Adipose tissue (tissue), 3 donors: ENCODE measurements at regions not wholly inside any gene's neighbourhood (a gene's known extent, or its start where the extent isn't known, plus 50 kb on each side); places are given as distances from the start of the nearest gene placed in this dataset.

Experiments used
- H3K27ac ChIP-seq: one replicate; pipeline ENCODE4 v1.5.1; 2013; ENCODE audit warnings: low read depth, low read length
- WGBS, 3 donors: extraction: QIAGEN DNeasy Blood & Tissue Kit; methylation state at CpG; one replicate each; pipeline ENCODE4 v1.1.7; 2013; 5-methylcytosine and 5-hydroxymethylcytosine counted together
- donor health status: healthy with polysubstance abuse.
- donor health status: Bipolar disorder and iron deficiency.
- donor health status: healthy.

- WGBS, 3 donors: 47 to 90% (median 85%) methylated on average over 4 of the region's 4 CpGs
Observed at GRCh38 chr16:65662256-65662655, 540.4 kb upstream of the CDH11 start.

DNA sequence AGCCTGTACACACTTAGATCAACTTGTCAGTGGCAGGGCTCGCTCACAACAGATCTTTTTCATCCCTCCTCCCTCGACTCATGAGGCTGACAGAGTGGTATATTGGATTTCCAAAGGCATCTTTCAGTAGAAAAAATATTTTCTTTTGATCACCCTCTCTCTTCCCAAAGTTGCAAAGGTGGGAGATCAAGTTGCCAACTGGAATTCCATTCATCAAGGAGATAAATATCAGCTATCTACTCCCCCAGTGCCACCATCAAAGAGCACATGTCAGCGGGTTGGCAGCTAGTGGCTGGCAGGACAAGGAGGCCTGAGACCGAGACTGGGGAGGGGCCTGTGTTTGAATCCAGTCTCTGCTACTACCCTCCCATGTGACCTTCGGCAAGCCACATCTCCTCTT is 539.7 kb upstream of the CDH11 start:
- 63 to 96% (median 87%) methylated on average over 5 of the region's 5 CpGs for WGBS, 3 donors

More at GRCh38 chr16:65662256-65662655, 540.4 kb upstream of the CDH11 start:
- no peak overlapping the region for H3K27ac ChIP-seq

DNA sequence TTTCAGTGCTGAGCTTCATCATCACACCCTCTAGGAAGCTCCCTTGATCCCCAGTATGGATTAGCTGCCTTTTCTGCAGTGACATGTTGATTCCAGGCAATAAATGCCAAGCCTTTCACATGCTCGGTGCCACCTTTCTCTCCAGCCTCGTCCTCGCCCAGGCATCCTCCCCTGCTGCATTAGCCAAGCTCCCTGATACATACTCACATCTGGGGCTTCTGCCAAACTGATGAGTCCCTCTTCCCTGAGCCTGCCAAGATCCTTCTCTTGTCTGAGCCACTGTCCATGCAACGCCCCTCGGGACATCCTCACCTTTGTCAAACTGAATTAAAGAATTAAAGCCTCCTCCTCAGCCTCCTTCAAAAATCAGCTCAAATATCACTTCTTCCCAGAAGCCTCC is 538.5 kb upstream of the CDH11 start:
- H3K27ac ChIP-seq: no peak overlapping the region
- 68 to 74% (median 71%) methylated on average over 5 of the region's 5 CpGs for whole genome bisulfite sequencing, 3 donors

More for the DNA sequence above, 539.7 kb upstream of the CDH11 start:
- H3K27ac ChIP-seq: no peak overlapping the region

DNA sequence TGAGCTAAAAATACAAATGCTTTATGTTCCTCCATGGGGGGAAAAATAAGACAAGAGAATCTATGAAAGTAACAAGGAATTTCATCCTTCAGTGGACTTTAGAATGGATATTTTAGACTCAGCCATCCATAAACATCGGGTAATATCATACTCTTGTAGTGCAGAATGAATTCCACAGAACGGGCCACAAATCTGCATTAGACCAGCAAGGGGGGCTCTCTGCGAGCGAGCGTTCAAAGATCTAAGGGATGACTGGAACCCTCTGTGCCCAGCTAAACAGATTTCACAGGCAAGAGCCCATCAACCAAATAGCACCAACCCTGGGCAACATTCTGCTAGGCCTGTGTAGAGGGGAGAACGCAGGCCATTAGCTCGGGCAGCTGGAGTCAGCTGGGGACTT is 537.9 kb upstream of the CDH11 start:
- 83 to 95% (median 93%) methylated on average over 7 of the region's 7 CpGs for WGBS, 3 donors

GRCh38 chr16:65658787-65659220 is 536.9 kb upstream of the CDH11 start:
- WGBS, 3 donors: 45 to 85% (median 77%) methylated on average over 2 of the region's 2 CpGs
- no peak overlapping the region for H3K27ac ChIP-seq

More for the DNA sequence above, 537.9 kb upstream of the CDH11 start:
- H3K27ac ChIP-seq: no peak overlapping the region

DNA sequence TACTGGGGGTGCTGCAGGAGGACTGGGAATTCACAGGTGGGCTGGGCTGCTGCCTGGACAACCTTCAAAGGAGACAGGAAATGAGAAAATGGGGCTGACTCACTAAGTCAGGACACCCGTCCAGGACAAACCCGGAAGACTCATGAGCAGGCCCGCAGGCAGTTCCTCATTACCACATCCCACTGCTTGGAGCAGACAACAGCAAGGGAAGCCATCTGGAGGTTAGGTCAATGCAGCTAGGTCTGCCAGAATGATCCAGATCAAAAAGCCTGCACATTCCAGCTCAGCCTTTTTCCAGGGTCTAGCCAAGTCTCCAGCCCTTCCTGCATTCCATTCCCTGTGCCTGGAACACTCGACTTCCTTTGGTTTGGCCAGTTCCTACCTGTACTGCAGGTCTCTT is 536.5 kb upstream of the CDH11 start:
- WGBS, 3 donors: 25 to 34% (median 27%) methylated on average over 4 of the region's 4 CpGs
- no peak overlapping the region for H3K27ac ChIP-seq

DNA sequence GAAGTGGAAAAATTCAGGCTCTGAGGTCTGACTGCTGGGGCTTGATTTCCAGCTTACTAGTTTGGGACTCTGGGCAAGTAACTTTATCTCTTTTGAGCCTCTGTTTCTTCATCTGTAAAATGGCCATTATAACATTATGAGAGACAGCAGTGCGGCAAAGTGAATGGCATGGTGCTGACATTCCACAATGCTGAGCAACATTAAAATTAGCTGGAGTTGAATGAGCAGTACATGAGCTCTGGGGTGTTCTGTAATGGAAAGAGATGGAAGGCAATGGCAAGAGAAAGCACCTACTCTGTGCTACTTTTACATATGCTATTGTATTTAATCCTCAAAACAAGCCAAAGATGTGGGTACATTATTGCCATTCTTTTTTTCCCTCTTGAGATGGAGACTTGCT is 535.7 kb upstream of the CDH11 start:
- H3K27ac ChIP-seq: no peak overlapping the region
- WGBS, 3 donors: 93 to 98% (median 94%) methylated on average over 1 of the region's 1 CpG

GRCh38 chr16:65657071-65657494 is 535.2 kb upstream of the CDH11 start:
- 28 to 40% (median 34%) methylated on average over 6 of the region's 6 CpGs for WGBS, 3 donors

DNA sequence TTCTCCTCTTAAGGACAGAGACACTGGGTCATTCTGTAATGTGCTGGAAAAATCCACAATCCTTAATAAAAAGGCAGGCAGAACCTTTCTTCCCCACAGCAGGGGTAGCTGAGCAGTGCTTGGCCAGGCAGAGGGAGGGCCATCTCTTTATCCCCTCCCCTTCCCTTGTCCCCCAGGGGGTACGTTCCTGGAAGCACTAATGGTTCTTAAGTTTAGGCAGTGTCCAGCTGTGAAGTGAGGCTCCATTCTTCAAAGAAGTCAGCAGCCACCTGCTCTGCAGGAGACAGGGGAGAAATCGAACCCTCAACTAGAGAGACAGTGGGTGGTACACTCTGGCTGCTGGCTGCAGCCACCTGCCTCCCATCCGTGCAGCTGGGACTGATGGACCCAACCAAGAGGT is 533.9 kb upstream of the CDH11 start:
- H3K27ac ChIP-seq: no peak overlapping the region
- WGBS, 3 donors: 35 to 74% (median 74%) methylated on average over 3 of the region's 3 CpGs

More at GRCh38 chr16:65657071-65657494, 535.2 kb upstream of the CDH11 start:
- H3K27ac ChIP-seq: no peak overlapping the region

GRCh38 chr16:65648101-65648500 is 526.2 kb upstream of the CDH11 start:
- 76 to 91% (median 89%) methylated on average over 5 of the region's 5 CpGs for WGBS, 3 donors
- no peak overlapping the region for H3K27ac ChIP-seq

DNA sequence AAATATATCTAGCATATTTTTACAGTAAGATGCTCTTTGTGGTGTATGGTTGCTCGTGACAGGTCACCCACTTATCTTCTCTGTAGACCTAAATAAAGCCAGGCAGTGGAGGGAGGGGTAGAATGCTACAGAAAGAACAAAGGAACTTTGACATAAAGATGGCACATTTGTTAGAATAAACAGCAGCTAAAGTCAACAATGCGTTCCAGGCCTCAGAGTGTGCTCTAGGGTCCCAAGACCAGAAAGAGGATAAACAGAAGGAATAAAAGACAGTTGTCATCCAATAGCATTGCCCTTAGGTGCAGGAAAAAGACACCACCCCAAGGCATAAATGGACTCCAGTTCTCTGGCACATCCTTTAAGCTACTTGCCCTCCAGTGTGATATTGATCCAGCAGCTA is 523.0 kb upstream of the CDH11 start:
- WGBS, 3 donors: 51 to 85% (median 80%) methylated on average over 2 of the region's 2 CpGs
- H3K27ac ChIP-seq: no peak overlapping the region

DNA sequence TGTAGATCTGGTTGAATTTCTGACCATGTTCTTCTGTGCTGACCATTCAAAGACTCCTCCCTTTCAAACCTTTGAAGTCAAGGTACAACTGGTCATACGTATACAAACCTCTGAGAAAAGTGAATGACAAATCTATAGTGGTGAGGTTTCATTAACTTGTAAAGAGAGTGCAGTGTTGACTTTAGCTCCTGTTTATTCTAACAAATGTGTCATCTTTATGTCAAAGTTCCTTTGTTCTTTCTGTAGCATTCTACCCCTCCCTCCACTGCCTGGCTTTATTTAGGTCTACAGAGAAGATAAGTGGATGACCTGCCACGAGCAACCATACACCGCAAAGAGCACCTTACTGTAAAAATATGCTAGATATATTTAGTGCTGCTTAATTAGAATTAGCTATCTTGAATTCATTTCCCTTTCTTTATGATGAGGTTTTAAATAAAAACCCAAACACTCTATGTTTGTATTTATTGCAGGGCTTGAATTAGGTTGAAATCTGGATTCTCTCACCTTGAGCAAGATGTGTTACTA is 520.0 kb upstream of the CDH11 start:
- no peak overlapping the region for H3K27ac ChIP-seq
- WGBS, 3 donors: 58 to 96% (median 91%) methylated on average over 3 of the region's 3 CpGs

GRCh38 chr16:65641049-65641761 is 519.3 kb upstream of the CDH11 start:
- WGBS, 3 donors: 72 to 90% (median 84%) methylated on average over 3 of the region's 3 CpGs
- H3K27ac ChIP-seq: no peak overlapping the region

GRCh38 chr16:65634833-65635232 is 513.0 kb upstream of the CDH11 start:
- no peak overlapping the region for H3K27ac ChIP-seq
- 90 to 96% (median 93%) methylated on average over 1 of the region's 1 CpG for WGBS, 3 donors

- WGBS, 3 donors: 45 to 51% (median 49%) methylated on average over 5 of the region's 5 CpGs
- no peak overlapping the region for H3K27ac ChIP-seq
Observed at GRCh38 chr16:65634291-65634690, 512.4 kb upstream of the CDH11 start.

DNA sequence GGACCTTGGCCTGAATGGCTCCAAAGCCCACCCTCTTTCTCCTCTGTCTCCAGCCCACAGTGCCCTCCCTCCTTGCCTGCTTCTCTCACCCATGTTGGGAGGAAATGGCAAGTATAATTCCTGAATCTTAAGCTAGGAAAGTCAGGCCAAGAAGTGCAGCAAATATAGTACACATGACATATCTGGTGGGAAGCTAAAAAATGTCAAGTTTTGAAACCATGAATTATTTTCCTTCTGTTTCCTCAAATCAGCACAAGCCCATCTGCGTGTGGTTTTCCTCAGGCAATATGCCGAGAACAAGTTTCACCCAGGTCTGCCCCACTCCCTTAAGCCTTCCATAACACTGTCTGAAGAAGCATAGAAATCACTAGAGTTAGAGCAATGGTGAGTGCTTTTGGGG is 502.8 kb upstream of the CDH11 start:
- no peak overlapping the region for H3K27ac ChIP-seq
- 43 to 70% (median 63%) methylated on average over 2 of the region's 2 CpGs for WGBS, 3 donors

GRCh38 chr16:65624229-65624628 is 502.4 kb upstream of the CDH11 start:
- H3K27ac ChIP-seq: no peak overlapping the region
- 67 to 71% (median 67%) methylated on average over 2 of the region's 2 CpGs for WGBS, 3 donors

GRCh38 chr16:65622871-65623270 is 501.0 kb upstream of the CDH11 start:
- WGBS, 3 donors: 76 to 92% (median 92%) methylated on average over 4 of the region's 4 CpGs
- H3K27ac ChIP-seq: no peak overlapping the region

GRCh38 chr16:65622151-65622550 is 500.3 kb upstream of the CDH11 start:
- 84 to 90% (median 87%) methylated on average over 5 of the region's 5 CpGs for WGBS, 3 donors
- H3K27ac ChIP-seq: no peak overlapping the region

DNA sequence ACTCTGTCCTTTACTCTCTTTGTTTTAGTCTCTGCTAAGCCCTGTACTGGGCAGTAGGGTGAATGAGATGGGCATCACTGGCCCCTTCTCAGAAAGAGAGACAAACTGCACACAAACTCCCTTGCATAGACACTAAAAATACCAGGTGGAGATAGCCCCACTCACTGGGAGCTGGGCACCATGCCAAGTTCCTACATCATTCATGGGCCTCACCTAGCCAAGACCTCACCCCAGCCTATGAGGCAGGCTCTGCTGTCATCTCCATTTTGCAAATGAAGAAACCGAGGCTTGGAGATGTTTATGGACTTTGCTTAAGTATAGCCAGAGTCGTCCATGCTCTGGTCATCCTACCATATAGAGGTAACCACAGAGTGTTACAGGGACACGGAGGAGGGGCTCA is 499.8 kb upstream of the CDH11 start:
- WGBS, 3 donors: 65 to 77% (median 75%) methylated on average over 3 of the region's 3 CpGs
- H3K27ac ChIP-seq: no peak overlapping the region
